ENCODE measurements at regions not wholly inside any gene's neighbourhood (a gene's known extent, or its start where the extent isn't known, plus 50 kb on each side); places are given as distances from the start of the nearest gene placed in this dataset.

DNA sequence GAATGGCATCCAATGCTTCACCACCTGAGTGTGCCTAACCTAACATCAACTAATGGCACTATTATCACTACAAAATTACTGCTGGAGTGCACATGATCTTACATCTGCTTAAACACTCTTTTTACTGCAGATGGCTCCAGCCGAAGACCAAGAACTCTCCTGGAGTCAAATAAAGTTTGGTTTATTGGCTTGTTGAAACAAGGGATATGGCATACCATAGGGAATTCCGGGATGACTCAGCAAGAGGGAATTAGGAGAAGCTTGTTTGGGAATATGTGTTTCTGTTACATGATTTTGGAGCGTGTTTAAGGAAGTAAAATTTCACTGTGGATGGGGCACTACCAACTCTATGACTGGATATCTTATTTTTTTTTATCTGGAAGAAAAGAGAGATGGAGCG, 872.6 kb downstream of the DTWD2 start:
- TF ChIP-seq, protein P1, sequence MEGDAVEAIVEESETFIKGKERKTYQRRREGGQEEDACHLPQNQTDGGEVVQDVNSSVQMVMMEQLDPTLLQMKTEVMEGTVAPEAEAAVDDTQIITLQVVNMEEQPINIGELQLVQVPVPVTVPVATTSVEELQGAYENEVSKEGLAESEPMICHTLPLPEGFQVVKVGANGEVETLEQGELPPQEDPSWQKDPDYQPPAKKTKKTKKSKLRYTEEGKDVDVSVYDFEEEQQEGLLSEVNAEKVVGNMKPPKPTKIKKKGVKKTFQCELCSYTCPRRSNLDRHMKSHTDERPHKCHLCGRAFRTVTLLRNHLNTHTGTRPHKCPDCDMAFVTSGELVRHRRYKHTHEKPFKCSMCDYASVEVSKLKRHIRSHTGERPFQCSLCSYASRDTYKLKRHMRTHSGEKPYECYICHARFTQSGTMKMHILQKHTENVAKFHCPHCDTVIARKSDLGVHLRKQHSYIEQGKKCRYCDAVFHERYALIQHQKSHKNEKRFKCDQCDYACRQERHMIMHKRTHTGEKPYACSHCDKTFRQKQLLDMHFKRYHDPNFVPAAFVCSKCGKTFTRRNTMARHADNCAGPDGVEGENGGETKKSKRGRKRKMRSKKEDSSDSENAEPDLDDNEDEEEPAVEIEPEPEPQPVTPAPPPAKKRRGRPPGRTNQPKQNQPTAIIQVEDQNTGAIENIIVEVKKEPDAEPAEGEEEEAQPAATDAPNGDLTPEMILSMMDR (IDR thresholded peaks at IDR 0.05): no peak
- TF ChIP-seq EZH2phosphoT487 (IDR thresholded peaks at IDR 0.05) (no peak), EZH2 (IDR thresholded peaks at IDR 0.05) (no peak)

Measured in neural progenitor cell (in vitro differentiated cells).